ENCODE measurements at regions not wholly inside any gene's neighbourhood (a gene's known extent, or its start where the extent isn't known, plus 50 kb on each side); places are given as distances from the start of the nearest gene placed in this dataset.

DNA sequence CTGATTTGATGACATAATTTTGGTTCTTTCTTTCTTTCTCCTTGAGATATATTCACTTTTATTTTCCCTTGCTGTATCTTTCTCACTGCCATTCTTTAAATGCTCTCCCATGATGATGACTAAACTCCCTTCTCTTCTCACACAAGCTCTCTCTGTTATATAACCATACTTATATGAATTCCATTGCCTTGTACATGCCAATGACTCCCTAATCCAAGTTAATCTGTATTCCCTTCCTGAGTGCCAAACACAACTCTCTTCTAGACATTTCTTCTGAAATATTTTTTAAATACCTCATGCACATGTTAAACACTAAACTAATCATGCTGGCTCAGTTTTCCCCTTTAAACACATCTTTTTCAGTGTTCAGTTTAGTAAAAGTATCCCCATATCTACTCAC, 62.2 kb upstream of the ST8SIA4 start:
- no peaks in the 10 kb centered on the region for H3K9me3 ChIP-seq (ENCODE audit: control insufficient read depth in 2 of 2, insufficient read depth in 1 of 2, low read length in 1 of 2)
- no peaks in the 10 kb centered on the region for H3K36me3 ChIP-seq (ENCODE audit: control insufficient read depth in 2 of 2, insufficient read depth in 2 of 2, low read length in 1 of 2)
- H3K4me3 ChIP-seq (ENCODE audit: low read length in 2 of 2), result no peak overlapping the region
- DNase-seq (ENCODE audit: low read depth in 6 of 9, low spot score in 9 of 9), result no peak
- H3K4me1 ChIP-seq (ENCODE audit: control insufficient read depth in 2 of 2, insufficient read depth in 2 of 2, low read length in 2 of 2), result no peaks in the 10 kb centered on the region
- no peaks in the 10 kb centered on the region for H3K27me3 ChIP-seq (ENCODE audit: control insufficient read depth in 2 of 2, insufficient read depth in 1 of 2, low read length in 1 of 2)
- H3K27ac ChIP-seq (ENCODE audit: low read depth in 1 of 2, low read length in 1 of 2), result no peak overlapping the region

All from thymus (tissue), 11 donors.